HEK293T (cell line): ENCODE measurements at regions not wholly inside any gene's neighbourhood (a gene's known extent, or its start where the extent isn't known, plus 50 kb on each side); places are given as distances from the start of the nearest gene placed in this dataset.
A peak's percentile ranks its signal among the peaks of the same experiment; 100 is the strongest.

Experiments
- CTCF ChIA-PET: fragments of 350-600 bp; formaldehyde crosslinking; extraction: SDS; loops from one replicate; lab custom pipeline; 2021; ENCODE audit warnings: antibody characterized with exemption, inconsistent platforms; lab: Yijun Ruan, JAX
- POLR2A ChIA-PET: fragments of 350-600 bp; formaldehyde crosslinking; extraction: SDS; loops from one replicate; lab custom pipeline; 2020; ENCODE audit warnings: antibody characterized with exemption, inconsistent platforms; lab: Yijun Ruan, JAX
- DNase-seq: peaks from one replicate; pipeline ENCODE4 v3.0.0; 2012; ENCODE audit warnings: mixed read lengths; ENCODE audit errors: extremely low spot score
- ARNT ChIP-seq: fragments of 450-650 bp; IDR thresholded peaks from 2 replicates; pipeline ENCODE4 v1.6.1; 2017; ENCODE audit warnings: mild to moderate bottlenecking
- BHLHE40 ChIP-seq: fragments of 450-650 bp; IDR thresholded peaks from 2 replicates; pipeline ENCODE4 v1.6.1; 2016; ENCODE audit warnings: mild to moderate bottlenecking, moderate library complexity, borderline replicate concordance
- CTBP1 ChIP-seq: fragments of 450-650 bp; IDR thresholded peaks from 2 replicates; pipeline ENCODE4 v1.6.1; 2016; ENCODE audit warnings: borderline replicate concordance
- ELF4 ChIP-seq: fragments of 450-650 bp; IDR thresholded peaks from 2 replicates; pipeline ENCODE4 v1.6.1; 2017; ENCODE audit warnings: antibody characterized with exemption
- FOXA1 ChIP-seq: fragments of 450-650 bp; IDR thresholded peaks from 2 replicates; pipeline ENCODE4 v1.6.1; 2016; ENCODE audit warnings: mild to moderate bottlenecking
- FOXK2 ChIP-seq: fragments of 450-650 bp; IDR thresholded peaks from 2 replicates; pipeline ENCODE4 v1.6.1; 2016; ENCODE audit warnings: mild to moderate bottlenecking
- FOXM1 ChIP-seq: fragments of 450-650 bp; IDR thresholded peaks from 2 replicates; pipeline ENCODE4 v1.6.1; 2017; ENCODE audit warnings: mild to moderate bottlenecking, borderline replicate concordance
- HDGF ChIP-seq: fragments of 450-650 bp; IDR thresholded peaks from 2 replicates; pipeline ENCODE4 v1.6.1; 2017; ENCODE audit warnings: antibody characterized with exemption, borderline replicate concordance
- L3MBTL2 ChIP-seq: fragments of 450-650 bp; conservative IDR thresholded peaks from 2 replicates; pipeline ENCODE4 v1.6.1; 2016; ENCODE audit warnings: mild to moderate bottlenecking
- LEF1 ChIP-seq: fragments of 450-650 bp; IDR thresholded peaks from 2 replicates; pipeline ENCODE4 v1.6.1; 2017; ENCODE audit warnings: mild to moderate bottlenecking, borderline replicate concordance
- NFRKB ChIP-seq: fragments of 450-650 bp; IDR thresholded peaks from 2 replicates; pipeline ENCODE4 v1.6.1; 2016; ENCODE audit warnings: mild to moderate bottlenecking, moderate library complexity
- SP1 ChIP-seq: fragments of 450-650 bp; IDR thresholded peaks from 2 replicates; pipeline ENCODE4 v1.6.1; 2017
- SUZ12 ChIP-seq: fragments of 450-650 bp; IDR thresholded peaks from 2 replicates; pipeline ENCODE4 v1.6.1; 2016; ENCODE audit warnings: mild to moderate bottlenecking
- TARDBP ChIP-seq: fragments of 450-650 bp; IDR thresholded peaks from 2 replicates; pipeline ENCODE4 v1.6.1; 2016
- ZNF384 ChIP-seq: fragments of 450-650 bp; IDR thresholded peaks from 2 replicates; pipeline ENCODE4 v1.6.1; 2016
- TF ChIP-seq, protein P1 (sequence below): fragments of 450-650 bp; IDR thresholded peaks from 2 replicates; pipeline ENCODE4 v1.6.1; 2016

DNA sequence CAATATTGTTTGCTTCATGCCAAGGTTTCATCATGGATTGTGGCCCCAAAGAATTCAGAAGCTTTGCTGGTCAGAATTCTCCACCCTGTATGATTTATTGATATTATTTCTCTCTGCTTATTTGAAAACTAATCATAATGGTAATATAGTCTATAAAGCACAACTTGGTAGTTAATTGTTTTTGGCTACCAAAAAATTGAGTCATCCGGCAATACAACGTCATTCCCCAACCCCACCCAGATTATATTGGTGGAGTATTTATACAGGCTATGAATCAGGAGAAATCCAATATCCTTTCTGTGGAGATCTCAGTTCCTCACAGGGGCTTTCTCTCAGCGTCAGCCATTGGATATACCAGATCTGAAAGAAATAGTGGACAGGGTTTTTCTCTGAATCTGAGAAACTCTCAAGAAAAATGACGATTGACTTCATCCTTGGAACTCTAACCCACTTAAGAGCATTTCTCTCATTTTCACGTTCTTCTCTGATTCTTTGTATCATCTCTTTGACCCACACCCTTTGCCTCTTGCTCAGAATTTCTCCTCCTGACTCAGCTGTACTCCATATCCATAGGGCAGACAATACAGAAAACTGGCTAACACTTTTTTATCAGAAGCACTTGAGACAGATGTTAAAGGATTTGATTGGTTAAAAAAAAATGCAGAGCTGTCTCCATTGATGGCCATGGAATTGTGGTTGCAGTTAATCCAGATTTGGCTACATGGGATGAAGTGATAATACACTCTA lies 1055.8 kb upstream of the CADM2 start:
- ChIA-PET POLR2A (no interaction called here), CTCF (no interaction called here)
- DNase-seq = no peak
- TF ChIP-seq FOXM1 (no peak), SP1 (no peak), HDGF (no peak), LEF1 (no peak), NFRKB (no peak), ZNF384 (no peak), ELF4 (no peak)

DNA sequence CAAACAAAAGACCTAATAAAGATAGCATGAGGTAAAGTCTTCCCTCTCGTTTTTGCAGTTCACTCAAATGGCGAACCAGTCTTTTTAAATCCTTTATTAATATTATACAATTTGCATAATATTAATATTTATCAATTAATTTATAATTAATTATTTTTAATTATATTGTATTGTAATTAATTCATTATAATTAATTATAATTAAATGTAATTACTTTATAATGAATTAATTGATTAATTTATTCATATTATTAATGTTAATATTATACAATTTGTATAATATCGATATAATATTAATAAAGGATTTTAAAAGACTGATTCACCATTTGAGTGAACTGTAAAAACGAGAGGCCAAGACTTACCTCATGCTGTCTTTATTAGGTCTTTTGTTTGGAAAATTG lies 1045.4 kb upstream of the CADM2 start:
- POLR2A ChIA-PET = no interaction called here
- CTCF ChIA-PET = no interaction called here
- TF ChIP-seq LEF1 (no peak), SP1 (no peak), TARDBP (no peak), FOXA1 (no peak), ELF4 (no peak), FOXM1 (no peak), L3MBTL2 (no peak), ZNF384 (no peak), CTBP1 (no peak)
- TF ChIP-seq, protein P1, sequence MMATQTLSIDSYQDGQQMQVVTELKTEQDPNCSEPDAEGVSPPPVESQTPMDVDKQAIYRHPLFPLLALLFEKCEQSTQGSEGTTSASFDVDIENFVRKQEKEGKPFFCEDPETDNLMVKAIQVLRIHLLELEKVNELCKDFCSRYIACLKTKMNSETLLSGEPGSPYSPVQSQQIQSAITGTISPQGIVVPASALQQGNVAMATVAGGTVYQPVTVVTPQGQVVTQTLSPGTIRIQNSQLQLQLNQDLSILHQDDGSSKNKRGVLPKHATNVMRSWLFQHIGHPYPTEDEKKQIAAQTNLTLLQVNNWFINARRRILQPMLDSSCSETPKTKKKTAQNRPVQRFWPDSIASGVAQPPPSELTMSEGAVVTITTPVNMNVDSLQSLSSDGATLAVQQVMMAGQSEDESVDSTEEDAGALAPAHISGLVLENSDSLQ = no peak
- DNase-seq = no peak

DNA sequence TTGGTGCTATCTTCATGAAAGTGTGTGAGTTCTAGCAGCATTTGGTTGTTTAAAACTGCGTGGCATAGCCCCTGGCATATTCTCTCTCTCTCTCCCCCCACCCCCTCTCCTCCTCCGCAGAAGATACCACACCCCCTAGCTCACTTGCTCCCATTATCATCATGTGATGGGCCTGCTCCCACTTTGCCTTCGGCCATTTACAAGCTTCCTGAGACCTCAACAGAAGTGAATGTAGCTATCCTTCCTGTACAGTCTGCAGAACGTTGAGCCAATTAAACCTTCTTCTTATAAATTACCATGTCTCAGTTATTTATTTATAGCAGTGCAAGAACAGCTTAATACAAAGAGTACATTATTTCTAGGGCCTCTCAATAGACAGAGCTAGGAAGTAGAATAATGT lies 1032.5 kb upstream of the CADM2 start:
- CTCF ChIA-PET = no interaction called here
- POLR2A ChIA-PET = no interaction called here
- no peak for DNase-seq
- TF ChIP-seq BHLHE40 = no peak
- TF ChIP-seq, protein P1 = no peak
- TF ChIP-seq CTBP1 = no peak
- no peak for TF ChIP-seq SP1
- no peak for TF ChIP-seq FOXK2
- no peak for TF ChIP-seq TARDBP
- TF ChIP-seq HDGF = no peak
- no peak for TF ChIP-seq L3MBTL2
- no peak for TF ChIP-seq NFRKB
- TF ChIP-seq ZNF384 = no peak
- no peak for TF ChIP-seq FOXA1
- no peak for TF ChIP-seq SUZ12
- no peak for TF ChIP-seq ARNT
- TF ChIP-seq FOXM1 = no peak
- TF ChIP-seq LEF1 = no peak
- TF ChIP-seq ELF4 = no peak

DNA sequence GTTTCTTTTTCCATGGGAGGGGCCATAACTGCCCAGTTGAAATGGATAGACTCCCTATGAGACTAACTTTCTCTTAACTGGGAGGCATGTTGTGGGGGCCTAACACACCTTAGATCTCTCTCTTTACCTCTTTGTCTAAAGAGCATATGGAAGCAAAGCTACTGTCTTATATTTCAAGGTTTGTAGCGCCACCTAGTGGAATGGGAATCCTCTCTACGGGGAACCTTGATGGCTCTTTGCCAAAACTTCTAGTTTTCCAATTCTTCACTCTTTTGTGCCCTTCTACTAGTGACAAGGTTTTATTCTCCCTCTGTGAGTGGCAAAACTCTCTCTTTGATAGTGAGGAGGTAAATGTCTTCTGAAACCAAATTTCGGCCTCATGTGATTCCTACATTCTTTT lies 1030.4 kb upstream of the CADM2 start:
- DNase-seq = peak; percentile 6
- CTCF ChIA-PET = no interaction called here
- POLR2A ChIA-PET = no interaction called here
- TF ChIP-seq NFRKB = no peak
- no peak for TF ChIP-seq SUZ12
- TF ChIP-seq LEF1 = no peak

DNA sequence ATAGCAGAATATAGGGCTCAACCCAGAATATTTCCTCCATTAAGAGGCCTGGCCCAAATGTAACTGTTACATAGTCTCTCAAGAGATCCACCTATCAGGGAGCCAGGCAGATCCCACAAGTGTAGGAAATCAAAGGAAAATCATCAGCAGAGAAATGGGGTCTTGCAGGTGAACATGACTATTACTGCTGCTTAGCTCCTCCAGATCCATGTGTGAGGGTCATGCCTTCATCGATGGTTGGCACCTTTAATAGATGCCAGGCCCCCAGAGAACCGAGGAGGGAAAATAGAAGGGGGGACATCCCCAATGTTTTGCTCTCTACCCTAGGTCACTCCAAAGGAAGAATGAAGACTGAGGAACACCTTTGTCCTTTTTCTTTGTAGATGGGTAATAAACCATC lies 1029.9 kb upstream of the CADM2 start:
- ChIA-PET POLR2A (no interaction called here), CTCF (no interaction called here)
- TF ChIP-seq NFRKB (no peak), ARNT (no peak), FOXM1 (no peak), FOXK2 (no peak), ZNF384 (no peak), L3MBTL2 (no peak), SP1 (no peak), ELF4 (no peak), BHLHE40 (no peak), SUZ12 (no peak), TARDBP (no peak), FOXA1 (no peak), HDGF (no peak), LEF1 (no peak), CTBP1 (no peak)
- TF ChIP-seq, protein P1 = no peak
- no peak for DNase-seq

DNA sequence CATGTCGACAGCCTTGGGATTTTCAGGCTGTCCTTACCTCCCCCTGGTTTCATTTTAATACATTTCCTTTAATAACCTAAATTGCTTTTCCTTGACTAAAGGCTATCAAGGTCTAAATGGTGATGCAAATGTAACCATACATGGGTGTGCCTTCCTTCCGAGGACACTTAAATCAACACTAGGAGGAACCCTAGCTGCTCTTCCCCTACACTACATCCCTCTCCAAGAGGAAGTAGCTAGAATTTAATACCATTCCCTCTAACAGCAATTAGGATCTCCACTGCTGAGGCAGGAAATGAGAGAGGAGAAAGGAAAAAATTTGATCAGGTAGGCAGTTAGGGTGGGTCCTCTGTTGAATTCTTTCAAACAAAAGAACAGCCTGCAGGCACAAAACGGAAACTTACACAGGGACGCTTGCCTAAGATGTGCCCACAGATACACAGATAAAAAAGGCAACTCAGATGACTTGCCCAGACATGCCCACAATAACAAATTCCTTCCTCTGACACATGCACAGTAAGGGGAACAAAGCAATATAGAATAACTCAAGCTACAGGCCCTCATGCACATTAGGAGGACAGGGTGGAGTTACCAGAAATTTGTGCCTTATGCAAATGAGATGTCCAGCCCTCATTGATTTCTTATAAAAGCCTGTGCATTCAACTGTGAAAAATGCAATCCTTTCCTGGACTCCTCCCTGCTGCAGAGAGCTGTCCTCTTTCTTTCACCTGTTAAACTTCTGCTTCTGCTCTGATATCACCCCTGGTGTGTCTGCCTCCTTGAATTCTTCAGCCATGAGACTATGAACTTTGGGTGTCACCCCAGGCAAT lies 1024.4 kb upstream of the CADM2 start:
- DNase-seq = no peak
- POLR2A ChIA-PET = no interaction called here
- TF ChIP-seq BHLHE40 (no peak), FOXK2 (no peak), NFRKB (no peak), LEF1 (no peak), SUZ12 (no peak), L3MBTL2 (no peak), ARNT (no peak), ELF4 (no peak), SP1 (no peak), TARDBP (no peak), FOXA1 (no peak), ZNF384 (no peak), CTBP1 (no peak), HDGF (no peak), FOXM1 (no peak)
- TF ChIP-seq, protein P1 = no peak
- CTCF ChIA-PET = no interaction called here
